ENCODE measurements at regions not wholly inside any gene's neighbourhood (a gene's known extent, or its start where the extent isn't known, plus 50 kb on each side); places are given as distances from the start of the nearest gene placed in this dataset.

DNA sequence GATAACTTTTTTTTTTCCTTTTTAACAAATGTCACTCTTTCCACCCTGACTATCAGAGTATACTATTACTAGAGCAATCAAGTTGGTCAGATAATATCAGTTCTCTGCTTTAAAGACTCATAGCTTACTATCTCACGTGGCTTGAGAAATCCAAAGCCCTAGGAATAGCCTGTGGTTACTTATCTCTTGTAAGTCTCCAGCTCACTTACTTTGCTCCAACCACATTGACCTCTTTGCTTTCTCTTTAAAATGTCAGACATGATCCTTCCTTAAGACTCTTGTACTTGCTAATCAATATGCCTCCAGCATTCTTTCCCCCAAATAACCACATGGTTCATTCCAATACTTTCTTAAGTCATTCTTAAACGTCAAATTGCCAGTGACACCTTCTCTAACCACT lies 1292.2 kb downstream of the REEP3 start:
- H3K79me2 ChIP-seq (ENCODE audit: low read length), result no peaks in the 10 kb centered on the region
- no peaks in the 10 kb centered on the region for H3K9me3 ChIP-seq (replicated peaks; ENCODE audit: insufficient read depth, low read length)
- TF ChIP-seq EZH2 (optimal IDR thresholded peaks at IDR 0.05; ENCODE audit: low read depth, low read length), result no peak
- TF ChIP-seq EZH2phosphoT487 (IDR thresholded peaks at IDR 0.05; ENCODE audit: low read length), result no peak
- TF ChIP-seq, protein P1, sequence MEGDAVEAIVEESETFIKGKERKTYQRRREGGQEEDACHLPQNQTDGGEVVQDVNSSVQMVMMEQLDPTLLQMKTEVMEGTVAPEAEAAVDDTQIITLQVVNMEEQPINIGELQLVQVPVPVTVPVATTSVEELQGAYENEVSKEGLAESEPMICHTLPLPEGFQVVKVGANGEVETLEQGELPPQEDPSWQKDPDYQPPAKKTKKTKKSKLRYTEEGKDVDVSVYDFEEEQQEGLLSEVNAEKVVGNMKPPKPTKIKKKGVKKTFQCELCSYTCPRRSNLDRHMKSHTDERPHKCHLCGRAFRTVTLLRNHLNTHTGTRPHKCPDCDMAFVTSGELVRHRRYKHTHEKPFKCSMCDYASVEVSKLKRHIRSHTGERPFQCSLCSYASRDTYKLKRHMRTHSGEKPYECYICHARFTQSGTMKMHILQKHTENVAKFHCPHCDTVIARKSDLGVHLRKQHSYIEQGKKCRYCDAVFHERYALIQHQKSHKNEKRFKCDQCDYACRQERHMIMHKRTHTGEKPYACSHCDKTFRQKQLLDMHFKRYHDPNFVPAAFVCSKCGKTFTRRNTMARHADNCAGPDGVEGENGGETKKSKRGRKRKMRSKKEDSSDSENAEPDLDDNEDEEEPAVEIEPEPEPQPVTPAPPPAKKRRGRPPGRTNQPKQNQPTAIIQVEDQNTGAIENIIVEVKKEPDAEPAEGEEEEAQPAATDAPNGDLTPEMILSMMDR (IDR thresholded peaks at IDR 0.05; ENCODE audit: low read length), result no peak
- no peaks in the 10 kb centered on the region for H3F3A ChIP-seq (ENCODE audit: insufficient read depth, low read length)
- H3K4me2 ChIP-seq (ENCODE audit: low read depth, low read length), result no peak overlapping the region
- no peak for DNase-seq
- H3K9me2 ChIP-seq (replicated peaks; ENCODE audit: insufficient read depth, low read length), result no peaks in the 10 kb centered on the region
- H3K36me3 ChIP-seq (replicated peaks; ENCODE audit: insufficient read depth, low read length), result no peaks in the 10 kb centered on the region
- H3K27ac ChIP-seq (ENCODE audit: low read length), result no peak overlapping the region
- H3K4me1 ChIP-seq (ENCODE audit: low read length), result no peaks in the 10 kb centered on the region
- H3K4me3 ChIP-seq (ENCODE audit: low read length), result no peak overlapping the region
- H3K9ac ChIP-seq (ENCODE audit: low read length), result no peak overlapping the region
- H4K20me1 ChIP-seq (ENCODE audit: insufficient read depth, low read length), result no peaks in the 10 kb centered on the region
- H3K27me3 ChIP-seq (replicated peaks; ENCODE audit: insufficient read depth, low read length), result no peaks in the 10 kb centered on the region
- H2AFZ ChIP-seq (ENCODE audit: low read length), result no peak overlapping the region

DNA sequence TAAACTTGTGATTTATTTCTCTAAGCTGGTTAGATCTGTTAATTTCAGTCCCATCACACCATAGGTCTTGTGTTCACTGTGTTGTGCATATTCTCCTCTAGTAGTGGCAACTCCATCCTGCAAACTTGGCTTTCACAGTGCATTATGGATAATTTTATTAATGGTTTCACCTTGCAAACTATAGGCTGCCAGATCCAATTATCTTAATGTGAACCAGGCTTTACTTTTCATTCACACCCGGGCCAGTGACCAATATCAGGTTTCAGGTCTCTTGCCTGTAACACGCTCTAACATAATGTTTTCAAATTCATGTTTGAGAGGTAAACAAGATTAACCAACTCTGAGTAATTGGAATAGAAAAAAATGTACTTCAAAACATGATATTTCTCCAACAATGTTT lies 1293.0 kb downstream of the REEP3 start:
- no peak overlapping the region for H3K27ac ChIP-seq (ENCODE audit: low read length)
- TF ChIP-seq EZH2phosphoT487 (IDR thresholded peaks at IDR 0.05; ENCODE audit: low read length) (no peak), EZH2 (optimal IDR thresholded peaks at IDR 0.05; ENCODE audit: low read depth, low read length) (no peak)
- TF ChIP-seq, protein P1 (IDR thresholded peaks at IDR 0.05; ENCODE audit: low read length), result no peak
- H3F3A ChIP-seq (ENCODE audit: insufficient read depth, low read length), result no peaks in the 10 kb centered on the region
- H2AFZ ChIP-seq (ENCODE audit: low read length), result no peak overlapping the region
- no peaks in the 10 kb centered on the region for H3K9me2 ChIP-seq (replicated peaks; ENCODE audit: insufficient read depth, low read length)
- H3K36me3 ChIP-seq (replicated peaks; ENCODE audit: insufficient read depth, low read length), result no peaks in the 10 kb centered on the region
- no peak for DNase-seq
- no peak overlapping the region for H3K9ac ChIP-seq (ENCODE audit: low read length)
- no peaks in the 10 kb centered on the region for H3K9me3 ChIP-seq (replicated peaks; ENCODE audit: insufficient read depth, low read length)
- H3K4me3 ChIP-seq (ENCODE audit: low read length), result no peak overlapping the region
- H3K27me3 ChIP-seq (replicated peaks; ENCODE audit: insufficient read depth, low read length), result no peaks in the 10 kb centered on the region
- no peak overlapping the region for H3K4me2 ChIP-seq (ENCODE audit: low read depth, low read length)
- H3K79me2 ChIP-seq (ENCODE audit: low read length), result no peaks in the 10 kb centered on the region
- no peaks in the 10 kb centered on the region for H4K20me1 ChIP-seq (ENCODE audit: insufficient read depth, low read length)
- H3K4me1 ChIP-seq (ENCODE audit: low read length), result no peaks in the 10 kb centered on the region

DNA sequence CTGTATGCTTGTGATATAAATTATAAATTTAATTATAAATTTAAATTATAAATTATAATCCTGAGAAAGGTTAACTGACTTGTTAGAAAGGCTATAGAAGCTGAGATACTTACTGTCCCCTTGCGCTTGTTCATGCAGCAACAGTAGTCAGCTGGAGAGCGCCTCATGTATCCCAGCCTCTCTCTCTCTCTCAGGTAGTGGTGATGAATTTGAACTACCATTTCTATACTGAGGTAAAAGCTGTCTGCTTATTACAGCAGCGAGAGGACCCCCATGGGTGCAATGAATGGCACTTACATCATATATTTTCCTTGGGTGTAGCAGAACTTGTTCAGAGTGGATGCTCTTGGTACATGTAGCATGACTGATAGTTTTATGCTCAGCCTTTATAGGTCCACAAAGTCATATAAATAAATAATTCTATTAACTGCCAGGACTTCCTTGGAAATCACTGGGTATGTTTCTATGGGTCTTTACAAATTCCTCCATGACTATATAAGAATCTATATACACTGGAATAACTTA lies 1308.7 kb downstream of the REEP3 start:
- H3K27me3 ChIP-seq (replicated peaks; ENCODE audit: insufficient read depth, low read length), result no peaks in the 10 kb centered on the region
- DNase-seq, result no peak
- no peak overlapping the region for H3K4me2 ChIP-seq (ENCODE audit: low read depth, low read length)
- no peak overlapping the region for H3K27ac ChIP-seq (ENCODE audit: low read length)
- no peaks in the 10 kb centered on the region for H4K20me1 ChIP-seq (ENCODE audit: insufficient read depth, low read length)
- H3K9ac ChIP-seq (ENCODE audit: low read length), result no peak overlapping the region
- no peak overlapping the region for H2AFZ ChIP-seq (ENCODE audit: low read length)
- no peaks in the 10 kb centered on the region for H3K79me2 ChIP-seq (ENCODE audit: low read length)
- no peaks in the 10 kb centered on the region for H3K4me1 ChIP-seq (ENCODE audit: low read length)
- H3F3A ChIP-seq (ENCODE audit: insufficient read depth, low read length), result no peaks in the 10 kb centered on the region
- H3K4me3 ChIP-seq (ENCODE audit: low read length), result no peak overlapping the region
- no peaks in the 10 kb centered on the region for H3K9me3 ChIP-seq (replicated peaks; ENCODE audit: insufficient read depth, low read length)
- H3K36me3 ChIP-seq (replicated peaks; ENCODE audit: insufficient read depth, low read length), result no peaks in the 10 kb centered on the region
- H3K9me2 ChIP-seq (replicated peaks; ENCODE audit: insufficient read depth, low read length), result no peaks in the 10 kb centered on the region
- no peak for TF ChIP-seq EZH2phosphoT487 (IDR thresholded peaks at IDR 0.05; ENCODE audit: low read length)
- no peak for TF ChIP-seq EZH2 (optimal IDR thresholded peaks at IDR 0.05; ENCODE audit: low read depth, low read length)
- TF ChIP-seq, protein P1 (IDR thresholded peaks at IDR 0.05; ENCODE audit: low read length), result no peak

Measured in MM.1S (cell line).